ENCODE measurements at regions not wholly inside any gene's neighbourhood (a gene's known extent, or its start where the extent isn't known, plus 50 kb on each side); places are given as distances from the start of the nearest gene placed in this dataset.
A peak's percentile ranks its signal among the peaks of the same experiment; 100 is the strongest.

DNA sequence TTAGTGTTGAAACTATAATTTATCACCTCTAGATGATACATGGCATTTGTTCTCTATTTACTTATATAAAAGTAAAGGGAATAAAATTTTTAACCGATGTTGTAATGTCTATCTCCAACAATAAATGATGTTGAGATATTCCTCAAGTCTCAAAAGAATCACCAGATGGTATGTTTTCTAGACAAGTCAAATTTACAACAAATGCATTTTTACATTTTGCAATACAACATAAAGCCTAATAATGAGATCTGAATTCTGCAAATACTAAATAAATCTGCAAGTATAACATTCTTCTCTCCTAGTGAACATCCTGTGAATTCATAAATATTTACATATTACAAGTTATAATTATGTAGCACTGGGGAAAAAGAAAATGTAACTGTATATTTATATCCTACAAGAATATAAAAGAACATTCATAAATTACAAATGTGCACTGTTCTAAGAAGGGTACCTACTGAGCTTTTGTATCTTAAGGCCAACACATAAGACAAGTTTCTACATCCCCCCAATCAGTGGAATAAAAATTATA, 1504.4 kb upstream of the ZEB2 start:
- no peak for DNase-seq

DNA sequence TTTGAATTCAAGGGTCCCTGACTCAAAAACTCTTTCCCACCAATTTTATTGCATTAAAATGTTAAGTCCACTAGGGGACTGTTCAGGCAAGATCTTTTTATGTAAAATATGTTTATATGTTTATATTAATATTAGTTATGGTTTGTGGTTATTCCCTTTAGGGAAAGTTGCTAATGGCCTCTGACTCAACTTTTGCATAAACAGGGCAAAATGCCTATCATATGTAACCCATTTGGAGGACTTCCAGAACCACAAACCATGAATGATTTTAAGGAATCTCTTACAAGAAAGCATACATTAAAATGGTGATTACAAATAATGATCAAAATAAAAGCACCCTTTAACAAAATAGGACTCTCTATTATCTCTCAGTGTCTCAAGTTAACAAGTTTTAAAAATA, 1484.5 kb upstream of the ZEB2 start:
- no peak for DNase-seq

DNA sequence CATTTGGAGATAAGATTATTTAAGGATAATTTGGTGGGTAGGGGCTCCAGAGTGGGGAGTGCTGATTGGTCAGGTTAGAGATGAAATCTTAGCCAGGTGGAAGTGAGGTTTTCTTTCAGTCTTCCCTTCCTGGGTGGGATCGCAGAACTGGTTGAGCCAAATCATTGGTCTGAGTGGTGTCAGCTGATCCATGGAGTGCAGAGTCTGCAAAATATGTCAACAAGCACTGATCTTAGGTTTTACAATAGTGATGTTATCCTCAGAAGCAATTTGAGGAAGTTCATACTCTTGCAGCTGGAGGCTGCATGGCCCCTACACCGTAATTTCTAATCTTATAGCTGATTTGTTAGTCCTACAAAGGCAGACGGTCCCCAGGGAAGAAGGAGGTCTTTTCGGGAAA, 1483.4 kb upstream of the ZEB2 start:
- no peak for DNase-seq

DNA sequence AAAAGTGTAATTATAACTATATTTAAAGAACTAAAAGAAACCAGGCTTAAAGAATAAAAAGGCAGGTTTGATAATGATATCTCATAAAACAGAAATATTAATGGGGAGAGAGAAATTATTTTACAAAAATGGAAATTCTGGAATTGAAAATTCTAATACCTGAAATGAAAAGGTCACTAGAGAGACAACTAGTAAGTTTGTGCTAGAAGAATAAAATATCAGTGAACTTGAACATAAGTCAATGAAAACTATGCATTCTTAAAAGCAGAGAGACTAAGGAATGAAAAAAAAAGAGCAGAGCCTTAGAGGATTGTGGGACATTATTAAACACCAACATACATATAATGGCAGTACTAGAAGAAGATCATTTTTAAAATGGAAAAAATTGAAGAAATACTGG, 1475.0 kb upstream of the ZEB2 start:
- no peak for DNase-seq

DNA sequence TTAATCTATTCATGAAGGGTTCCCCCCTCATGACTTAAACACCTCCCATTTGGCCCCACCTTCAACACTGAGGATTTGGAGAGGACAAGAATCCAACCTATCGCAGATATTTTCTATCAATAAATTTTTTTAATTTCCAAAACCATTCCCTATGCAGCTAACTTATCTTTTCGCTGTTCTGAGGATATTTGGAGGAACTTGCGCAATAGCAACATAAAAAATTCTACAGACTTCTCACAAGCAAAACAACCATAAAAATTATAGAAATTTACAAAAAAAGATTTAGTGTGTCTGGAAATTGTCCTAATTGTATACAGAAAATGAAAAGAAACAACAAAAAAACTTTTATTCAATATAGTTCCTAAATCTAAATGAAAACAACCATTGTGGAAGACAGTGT, 1472.7 kb upstream of the ZEB2 start:
- no peak for DNase-seq

DNA sequence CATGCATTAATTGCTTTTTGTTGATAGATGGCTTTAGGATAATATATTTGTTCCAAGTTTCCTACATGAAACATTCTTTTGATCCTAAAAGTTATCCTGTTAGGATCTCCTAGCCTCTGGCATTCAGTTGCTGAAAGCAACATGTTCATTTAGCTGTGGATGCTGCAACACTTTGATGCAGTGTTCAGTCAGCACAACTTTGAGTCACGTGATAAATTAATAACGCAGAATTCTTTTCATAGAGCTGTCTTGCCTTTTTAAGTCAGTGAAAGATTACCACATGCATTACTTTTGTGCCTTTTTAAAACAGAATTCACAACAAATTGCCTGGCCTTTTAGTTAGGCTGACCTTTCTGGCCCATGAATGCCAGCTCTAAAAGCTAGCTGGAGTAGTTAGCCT, 1467.9 kb upstream of the ZEB2 start:
- DNase-seq, result no peak

DNA sequence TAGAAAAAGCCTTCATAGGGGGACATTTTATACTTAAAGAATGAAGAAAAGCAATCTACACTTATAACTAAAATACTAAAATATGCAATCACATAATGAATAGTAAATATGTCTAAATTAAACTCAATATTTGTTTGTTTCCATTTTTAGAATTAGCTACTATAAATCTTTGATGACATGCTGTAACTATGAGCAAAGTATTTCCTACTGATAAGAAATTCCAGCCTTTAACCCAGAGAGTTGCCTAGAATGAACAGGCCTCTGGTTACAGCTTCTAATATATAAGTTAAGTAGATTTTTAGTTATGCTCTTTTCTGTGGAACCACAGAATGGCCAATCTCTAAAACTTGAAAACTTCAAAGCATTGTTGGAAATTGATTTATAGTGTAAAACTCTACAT, 1465.6 kb upstream of the ZEB2 start:
- no peak for DNase-seq

DNA sequence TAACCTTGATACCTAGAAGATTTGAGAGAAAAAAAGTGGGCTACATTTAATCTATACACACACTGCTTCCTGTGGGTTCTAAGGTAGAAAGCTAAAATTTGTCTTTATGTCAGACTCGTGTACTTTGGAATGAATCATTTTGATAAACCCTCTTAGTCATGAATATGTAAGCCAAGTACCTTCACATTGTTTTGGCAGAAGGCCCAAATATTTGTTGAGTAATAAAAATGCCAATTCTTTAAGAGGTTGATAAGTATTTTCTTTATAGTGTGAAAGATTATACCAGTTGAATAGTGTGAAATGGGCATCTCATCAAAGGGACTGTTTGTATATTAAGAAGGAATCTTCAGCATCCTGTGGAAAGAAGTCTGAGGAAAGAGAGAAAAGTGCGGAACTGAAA, 1464.7 kb upstream of the ZEB2 start:
- DNase-seq, result peak; percentile 41

DNA sequence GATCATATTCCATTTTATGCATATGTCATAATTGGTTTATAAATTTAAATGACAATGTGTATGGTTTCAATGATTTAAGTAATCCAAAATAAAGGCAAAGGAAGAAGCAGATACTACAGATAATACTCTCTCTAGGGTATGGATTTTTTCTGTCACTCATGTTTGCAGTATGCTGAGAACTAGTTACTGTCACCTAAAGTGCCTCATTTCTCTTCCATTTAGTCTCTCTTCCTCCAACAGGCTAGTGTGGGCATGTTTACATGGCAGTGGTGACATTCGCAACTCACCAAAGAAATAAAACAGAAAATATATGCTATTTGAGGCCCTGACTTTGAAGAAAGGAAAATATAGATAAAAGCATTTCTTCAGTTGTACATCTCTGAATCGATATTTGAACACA, 1460.4 kb upstream of the ZEB2 start:
- no peak for DNase-seq

DNA sequence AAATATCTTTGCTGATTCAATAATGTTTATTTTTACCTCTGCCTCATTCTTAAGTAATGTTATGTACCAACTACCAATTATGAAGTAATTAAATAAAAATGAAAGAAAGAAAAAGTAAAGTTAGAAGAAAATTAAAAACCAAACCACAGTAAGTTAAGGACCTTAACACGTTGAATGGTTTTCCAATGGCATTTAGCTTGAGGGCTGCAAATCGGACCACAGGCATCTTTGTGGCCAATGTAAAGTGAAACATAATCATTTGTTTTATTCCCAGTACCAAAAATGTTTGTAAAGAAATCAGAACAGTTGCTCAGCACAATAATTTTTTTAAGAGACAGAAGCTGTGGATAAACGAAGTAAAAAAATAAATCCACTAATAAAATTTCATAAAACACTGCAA, 1455.5 kb upstream of the ZEB2 start:
- DNase-seq, result no peak

DNA sequence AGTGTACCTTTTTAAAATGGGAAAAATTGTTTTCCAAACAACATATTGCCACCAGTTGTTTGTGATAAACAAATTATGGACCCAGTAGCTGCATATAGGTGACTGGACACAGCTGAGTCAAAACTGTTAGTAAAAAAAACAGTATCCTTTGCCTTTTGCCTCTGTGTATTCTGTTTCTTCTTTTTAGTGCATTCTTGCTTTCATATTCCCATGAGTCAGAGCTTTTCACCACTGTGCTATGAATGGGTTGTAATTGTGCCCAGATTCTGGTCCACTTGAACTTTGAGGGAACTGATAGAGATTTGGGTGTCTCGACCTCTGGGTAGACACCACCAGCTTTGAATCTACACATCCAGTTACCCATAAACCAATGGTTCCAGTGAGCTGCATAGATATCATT, 1441.9 kb upstream of the ZEB2 start:
- DNase-seq, result no peak

DNA sequence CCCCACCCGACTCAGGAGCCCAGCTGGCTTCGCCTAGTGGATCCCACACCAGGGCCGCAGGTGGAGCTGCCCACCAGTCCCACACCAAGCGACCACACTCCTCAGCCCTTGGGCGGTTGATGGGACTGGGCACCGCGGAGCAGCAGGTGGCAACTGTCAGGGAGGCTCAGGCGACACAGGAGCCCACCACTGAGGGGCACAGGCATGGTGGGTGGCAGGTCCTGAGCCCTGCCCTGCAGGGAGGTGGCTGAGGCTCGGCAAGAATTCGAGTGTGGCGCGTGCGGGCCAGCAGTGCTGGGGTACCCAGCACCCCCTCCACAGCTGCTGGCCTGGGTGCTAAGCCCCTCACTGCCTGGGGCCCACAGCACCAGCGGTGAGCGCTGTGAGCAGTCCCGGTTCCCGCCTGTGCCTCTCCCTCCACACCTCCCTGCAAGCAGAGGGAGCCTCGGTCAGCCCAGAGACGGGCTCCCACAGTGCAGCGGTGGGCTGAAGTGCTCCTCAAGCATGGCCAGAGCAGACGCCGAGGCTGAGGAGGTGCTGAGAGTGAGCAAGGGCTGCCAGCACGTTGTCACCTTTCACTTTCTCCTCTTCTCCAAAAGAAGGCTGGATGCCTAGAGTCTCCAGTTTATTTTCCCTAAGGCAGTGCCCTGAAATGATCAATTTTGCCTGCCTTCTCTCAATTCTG, 1440.7 kb upstream of the ZEB2 start:
- no peak for DNase-seq

DNA sequence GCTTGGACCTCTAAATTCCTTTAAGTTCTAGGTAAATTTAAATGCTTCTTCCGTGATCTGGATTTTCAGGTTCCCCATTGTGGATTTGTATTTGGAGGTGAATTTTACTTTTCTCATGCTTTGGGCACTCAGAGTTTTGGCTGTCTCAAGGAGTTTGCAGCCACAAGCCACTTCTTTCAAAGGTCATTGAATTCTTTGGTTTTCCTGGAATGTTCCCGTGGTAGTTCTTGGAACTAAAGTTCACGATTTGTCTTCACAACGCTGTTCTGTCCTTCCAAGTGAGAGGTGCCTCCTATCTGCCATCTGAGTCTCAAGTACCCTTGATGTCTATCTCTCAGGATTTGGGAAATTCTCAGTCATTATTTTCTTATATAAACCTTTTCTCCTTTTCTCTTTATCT, 1438.7 kb upstream of the ZEB2 start:
- no peak for DNase-seq

DNA sequence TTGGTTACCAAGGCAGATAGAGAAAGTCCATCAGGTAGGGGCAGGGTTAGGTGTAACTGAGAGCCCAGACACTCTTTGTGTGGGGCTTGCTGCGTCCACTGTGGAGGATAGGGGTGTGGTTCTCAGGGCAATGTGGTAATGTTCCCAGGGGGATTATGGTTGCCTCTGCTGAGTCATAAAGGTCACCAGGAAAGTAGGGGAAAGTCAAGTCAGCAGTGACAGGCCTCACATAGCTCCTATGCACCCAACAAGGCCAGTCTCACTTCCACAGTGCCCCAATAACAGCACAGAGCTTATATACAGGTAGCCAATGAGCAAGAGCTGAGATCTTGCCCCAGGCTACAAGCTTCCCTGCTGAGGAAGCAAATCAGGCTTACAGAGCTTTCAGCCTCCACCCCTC, 1438.0 kb upstream of the ZEB2 start:
- DNase-seq, result no peak

DNA sequence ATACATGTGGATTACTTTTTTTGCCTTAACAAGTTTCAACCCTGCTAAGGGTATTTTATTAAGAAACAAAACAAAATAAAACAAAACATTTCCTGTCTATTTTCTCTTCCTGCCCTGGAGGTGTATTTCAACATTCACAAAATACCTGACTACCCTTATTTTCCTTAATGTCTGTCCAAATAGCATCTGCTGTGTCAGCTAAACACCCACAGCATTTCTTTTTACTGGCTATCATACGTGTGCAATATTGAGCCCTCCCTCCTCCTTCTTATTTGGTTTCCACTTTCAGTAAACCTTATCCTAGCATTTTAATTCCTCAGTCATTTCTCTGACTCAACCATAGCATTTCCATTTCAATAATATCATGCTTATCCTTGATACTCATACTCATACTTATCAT, 1420.0 kb upstream of the ZEB2 start:
- no peak for DNase-seq

DNA sequence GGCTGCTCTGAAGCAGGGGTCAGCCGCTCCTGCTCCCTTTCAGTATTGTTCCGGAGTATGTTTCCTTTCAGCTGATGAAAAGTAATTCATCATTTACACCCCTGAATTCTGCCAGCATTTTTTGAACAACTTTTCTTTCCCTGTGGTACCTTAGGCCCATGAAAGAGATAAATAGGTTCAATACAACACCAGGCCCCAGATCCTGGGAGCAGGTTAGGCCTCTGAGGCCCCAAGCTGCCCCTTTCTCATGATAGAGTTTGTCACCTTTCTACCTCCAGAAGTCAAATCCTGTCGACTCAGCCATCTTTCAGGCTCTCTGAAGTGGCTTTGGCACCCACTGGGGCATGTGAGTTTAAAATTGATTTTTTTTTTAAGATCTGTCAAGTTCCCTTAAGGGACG, 1415.1 kb upstream of the ZEB2 start:
- DNase-seq, result no peak

DNA sequence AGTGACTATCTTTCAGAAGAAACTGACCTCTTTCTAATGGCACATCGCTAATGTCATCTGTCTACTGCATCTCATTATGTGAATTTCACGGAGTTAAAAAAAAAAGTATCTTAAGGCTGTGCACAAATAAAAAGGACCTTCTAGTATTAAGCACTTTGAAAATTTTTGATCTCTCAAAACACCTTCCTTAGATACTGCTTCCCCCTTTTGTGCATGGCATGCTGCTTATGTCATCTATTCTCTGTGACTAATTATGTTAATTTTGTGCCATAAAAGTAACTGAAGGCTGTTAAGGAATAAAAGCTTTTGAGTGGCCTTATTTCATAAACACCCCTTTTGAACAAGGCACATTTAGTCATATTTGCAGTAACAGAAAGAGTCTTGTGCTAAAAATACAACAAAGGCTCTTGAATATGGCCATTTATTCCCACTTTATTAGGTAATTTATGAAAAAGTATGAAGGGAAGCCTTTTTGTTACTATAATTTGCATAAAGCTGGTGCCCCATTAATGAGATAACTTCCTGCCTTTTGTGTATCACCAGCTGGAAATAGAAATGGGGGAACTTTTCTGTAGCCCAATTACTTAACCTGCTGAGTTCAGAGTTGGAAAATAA, 1412.0 kb upstream of the ZEB2 start:
- peak; percentile 99 for DNase-seq

DNA sequence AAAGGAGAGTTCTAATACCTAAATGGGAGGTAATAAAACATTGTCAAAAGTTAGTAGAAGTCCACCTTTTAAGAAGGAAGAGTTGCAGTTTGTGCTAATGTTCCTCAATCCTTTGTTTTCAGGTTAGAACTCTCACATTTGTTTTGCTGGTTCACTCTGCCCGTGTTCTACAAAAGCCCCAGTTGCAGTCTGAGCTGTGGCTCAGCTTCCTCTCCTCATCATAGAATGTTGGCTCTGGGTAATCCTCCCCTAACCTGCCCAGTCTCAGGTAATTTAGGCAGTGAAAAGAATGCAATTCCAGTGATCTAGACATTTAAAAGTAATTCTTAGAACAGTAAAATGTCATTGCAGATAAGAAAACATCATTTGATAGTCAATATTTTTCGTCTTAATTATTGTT, 1410.4 kb upstream of the ZEB2 start:
- no peak for DNase-seq

DNA sequence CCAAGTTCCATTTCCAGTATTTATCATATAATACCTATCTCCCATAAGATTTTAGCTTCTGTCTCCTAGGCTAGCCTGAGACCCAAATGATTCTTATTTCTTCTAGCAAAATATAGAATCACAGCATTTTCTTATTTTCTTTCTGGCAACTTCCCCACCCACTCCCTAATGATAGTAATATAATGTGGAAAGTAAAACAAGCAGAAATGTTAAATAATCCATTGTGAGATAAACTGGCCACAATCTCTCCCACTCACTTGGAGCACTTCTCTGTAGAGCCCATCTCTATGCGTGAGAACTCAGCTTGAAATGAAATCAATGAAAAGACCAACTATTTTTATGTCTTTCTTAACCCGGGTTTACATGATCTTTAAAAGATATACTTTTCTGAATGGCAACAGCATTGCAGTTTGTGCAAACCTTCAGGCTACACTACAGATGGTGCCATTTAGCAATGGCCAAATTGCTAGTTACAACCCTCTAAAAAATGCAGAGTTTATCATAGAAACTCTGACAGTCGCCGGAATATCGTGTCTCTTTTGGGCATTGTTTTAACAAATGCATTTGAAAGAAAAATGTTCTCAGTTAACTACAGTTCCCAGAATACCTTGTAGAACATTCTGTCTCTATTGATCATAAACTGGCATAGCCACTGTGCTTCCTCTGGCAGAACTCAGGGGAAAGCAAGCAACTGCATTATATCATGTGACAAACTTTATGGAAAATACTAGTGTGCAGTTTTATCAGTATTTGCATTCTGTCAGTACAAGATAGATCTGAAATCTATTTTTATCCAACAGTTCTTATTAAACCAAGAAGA, 1407.4 kb upstream of the ZEB2 start:
- no peak for DNase-seq

DNA sequence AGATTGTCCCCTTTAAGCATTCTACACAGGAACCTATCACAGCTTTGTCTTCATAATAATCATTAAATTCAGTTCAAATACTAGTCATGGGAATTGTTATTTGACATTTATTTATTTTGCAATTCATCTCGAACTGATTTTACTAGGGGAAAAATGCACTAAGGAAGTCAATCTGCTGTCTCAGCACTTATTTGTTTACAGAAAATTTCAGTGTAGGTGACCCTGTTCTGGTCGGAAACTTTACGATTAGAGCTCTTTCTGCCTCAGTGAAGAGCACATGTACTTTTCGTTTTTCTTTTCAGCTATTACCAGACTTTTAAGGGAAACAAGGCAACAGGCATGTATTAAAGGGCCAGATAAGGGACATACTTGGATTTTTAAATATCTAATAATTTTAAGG, 1405.7 kb upstream of the ZEB2 start:
- DNase-seq, result no peak

DNA sequence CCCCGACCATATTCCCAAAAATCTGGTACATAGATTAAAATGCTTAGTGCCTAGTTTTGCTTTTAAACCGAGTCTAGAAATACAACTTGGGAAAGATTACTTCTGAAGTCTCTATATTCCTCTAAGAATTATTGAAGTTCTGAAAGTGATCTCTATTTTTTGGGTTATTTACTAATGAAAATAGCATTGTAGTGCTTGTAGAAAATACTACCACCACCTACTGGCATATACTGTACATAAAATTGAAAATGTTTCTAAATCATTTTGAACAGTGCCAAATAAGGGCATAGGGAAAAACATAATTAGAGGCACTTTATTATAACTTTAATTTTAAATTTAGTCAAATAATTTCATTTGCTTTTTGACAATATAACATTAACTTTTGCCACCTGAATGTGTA, 1399.6 kb upstream of the ZEB2 start:
- no peak for DNase-seq

DNA sequence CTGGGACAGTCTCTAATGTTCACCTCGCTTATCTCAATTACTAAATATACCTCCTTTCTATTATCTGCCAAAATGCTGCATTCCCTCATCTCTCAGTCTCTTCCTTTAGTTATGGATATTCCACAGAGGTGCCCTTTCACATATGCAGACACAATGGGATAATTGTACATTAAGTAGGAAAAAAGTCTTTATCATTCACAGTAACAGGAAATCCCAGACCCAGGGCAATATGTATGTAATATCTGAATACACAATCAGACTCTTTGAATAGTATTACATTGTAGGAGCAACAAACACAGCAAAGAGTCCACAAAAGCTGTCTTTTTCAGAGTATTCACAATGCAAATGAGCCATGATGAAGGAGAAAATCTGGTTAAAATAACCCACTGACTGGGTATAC, 1399.0 kb upstream of the ZEB2 start:
- no peak for DNase-seq

DNA sequence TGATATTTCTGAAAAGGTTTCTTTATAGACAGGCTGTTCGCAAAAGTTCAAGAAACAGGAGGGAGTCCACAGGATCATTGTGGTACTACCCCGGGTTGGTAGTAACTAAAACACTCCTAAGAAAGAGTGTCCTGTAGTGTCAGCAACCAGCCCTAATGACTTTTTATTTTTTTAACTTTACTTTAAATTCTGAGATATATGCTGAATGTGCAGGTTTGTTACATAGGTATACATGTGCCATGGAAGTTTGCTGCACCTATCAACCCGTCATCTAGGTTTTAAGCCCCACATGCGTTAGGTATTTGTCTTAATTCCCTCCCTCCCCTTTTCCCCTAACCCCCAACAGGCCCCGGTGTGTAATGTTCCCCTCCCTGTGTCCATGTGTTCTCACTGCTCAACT, 1396.9 kb upstream of the ZEB2 start:
- no peak for DNase-seq

DNA sequence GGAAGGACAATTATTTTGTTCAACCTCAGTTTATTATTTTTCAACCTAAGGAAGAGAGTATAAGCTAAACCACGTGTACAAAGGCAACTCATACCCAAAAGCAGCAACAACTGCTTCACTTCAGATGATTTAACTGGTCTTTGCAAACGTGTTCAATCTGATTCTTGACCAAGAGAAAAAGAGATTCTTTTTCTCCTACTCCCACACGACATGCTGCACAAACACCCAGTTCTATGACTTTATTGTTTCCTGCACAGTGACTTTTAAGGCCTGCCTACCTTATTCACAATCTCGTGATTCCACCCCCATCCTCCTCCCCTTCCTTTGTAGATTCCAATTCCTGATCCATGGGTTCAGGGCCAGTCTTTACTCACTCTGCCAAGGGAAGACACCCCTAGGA, 1394.8 kb upstream of the ZEB2 start:
- DNase-seq, result no peak

All from NCI-H1105 treated with DMSO at 0.1 percent for 48 hours (cell line).